HG02642 (cell line): ENCODE measurements at regions not wholly inside any gene's neighbourhood (a gene's known extent, or its start where the extent isn't known, plus 50 kb on each side); places are given as distances from the start of the nearest gene placed in this dataset.

Source experiments
- ATAC-seq: cut with Tn5 transposase; IDR thresholded peaks from one replicate; pipeline ENCODE4 v1.9.1; 2021; ENCODE audit warnings: mild to moderate bottlenecking; ENCODE audit not compliant: unreplicated experiment, poor library complexity

- no peak for ATAC-seq
Observed at GRCh38 chr5:125256296-125256695, 509.9 kb upstream of the ZNF608 start.

- ATAC-seq, result no peak
Observed at GRCh38 chr5:125257057-125257972, 510.9 kb upstream of the ZNF608 start.

GRCh38 chr5:125257997-125258396, 511.6 kb upstream of the ZNF608 start:
- no peak for ATAC-seq

GRCh38 chr5:125258615-125259014, 512.2 kb upstream of the ZNF608 start:
- ATAC-seq, result no peak

GRCh38 chr5:125261505-125262250, 515.2 kb upstream of the ZNF608 start:
- ATAC-seq, result no peak

- ATAC-seq, result no peak
Observed at GRCh38 chr5:125262782-125263181, 516.3 kb upstream of the ZNF608 start.

GRCh38 chr5:125263356-125263755, 516.9 kb upstream of the ZNF608 start:
- no peak for ATAC-seq

- no peak for ATAC-seq
Observed at GRCh38 chr5:125266106-125266505, 519.7 kb upstream of the ZNF608 start.

- no peak for ATAC-seq
Observed at GRCh38 chr5:125267636-125268248, 521.3 kb upstream of the ZNF608 start.

GRCh38 chr5:125269926-125270325, 523.5 kb upstream of the ZNF608 start:
- no peak for ATAC-seq

- no peak for ATAC-seq
Observed at GRCh38 chr5:125272357-125272756, 525.9 kb upstream of the ZNF608 start.

- no peak for ATAC-seq
Observed at GRCh38 chr5:125274211-125274610, 527.8 kb upstream of the ZNF608 start.

GRCh38 chr5:125274938-125275724, 528.7 kb upstream of the ZNF608 start:
- no peak for ATAC-seq

GRCh38 chr5:125275725-125276090, 529.3 kb upstream of the ZNF608 start:
- ATAC-seq, result no peak

- no peak for ATAC-seq
Observed at GRCh38 chr5:125276096-125276495, 529.7 kb upstream of the ZNF608 start.

- no peak for ATAC-seq
Observed at GRCh38 chr5:125277494-125278154, 531.2 kb upstream of the ZNF608 start.

GRCh38 chr5:125278711-125279110, 532.3 kb upstream of the ZNF608 start:
- no peak for ATAC-seq

GRCh38 chr5:125281667-125282066, 535.2 kb upstream of the ZNF608 start:
- ATAC-seq, result no peak

- no peak for ATAC-seq
Observed at GRCh38 chr5:125283372-125283771, 536.9 kb upstream of the ZNF608 start.

GRCh38 chr5:125286271-125286670, 539.8 kb upstream of the ZNF608 start:
- ATAC-seq, result no peak
